ENCODE measurements at regions not wholly inside any gene's neighbourhood (a gene's known extent, or its start where the extent isn't known, plus 50 kb on each side); places are given as distances from the start of the nearest gene placed in this dataset.

- TF ChIP-seq CTCF (IDR thresholded peaks at IDR 0.05; ENCODE audit: insufficient read depth, low read depth, low read length) (no peak), EZH2 (IDR thresholded peaks at IDR 0.05; ENCODE audit: insufficient read depth, low read length) (no peak)
- DNase-seq (ENCODE audit: low read depth) (no peak), FAIRE-seq (no peak)
- H3K27ac Mint-ChIP-seq (ENCODE audit: unreplicated experiment) = no peak overlapping the region
- H3K4me1 ChIP-seq (ENCODE audit: insufficient read depth, low read length) = no peaks in the 10 kb centered on the region
- H3K9me3 ChIP-seq (ENCODE audit: insufficient read depth, low read depth, low read length) = no peaks in the 10 kb centered on the region
- H3K4me3 Mint-ChIP-seq (ENCODE audit: unreplicated experiment) = no peak overlapping the region
- H2AFZ ChIP-seq (ENCODE audit: low read depth, low read length) = no peak overlapping the region
- H3K79me2 ChIP-seq (ENCODE audit: insufficient read depth, low read length) = no peaks in the 10 kb centered on the region
- H4K20me1 ChIP-seq (ENCODE audit: insufficient read depth, low read length) = no peaks in the 10 kb centered on the region
- H3K9me3 Mint-ChIP-seq (ENCODE audit: unreplicated experiment) = no peaks in the 10 kb centered on the region
- H3K4me1 Mint-ChIP-seq (ENCODE audit: low read depth, unreplicated experiment) = no peaks in the 10 kb centered on the region
- no peak overlapping the region for H3K9ac ChIP-seq (ENCODE audit: low read length)
- no peak overlapping the region for H3K4me3 ChIP-seq (ENCODE audit: insufficient read depth, low read depth, low read length)
- H3K27ac ChIP-seq (ENCODE audit: low read depth, low read length) = no peak overlapping the region
- no peak overlapping the region for H3K4me2 ChIP-seq (ENCODE audit: low read length)
- no peaks in the 10 kb centered on the region for H3K36me3 Mint-ChIP-seq (ENCODE audit: low read depth, unreplicated experiment)
- no peaks in the 10 kb centered on the region for H3K27me3 Mint-ChIP-seq (ENCODE audit: low read depth, unreplicated experiment)
- no peaks in the 10 kb centered on the region for H3K36me3 ChIP-seq (ENCODE audit: insufficient read depth, low read length)
- H3K27me3 ChIP-seq (ENCODE audit: insufficient read depth, low read length) = no peaks in the 10 kb centered on the region
Measured at GRCh38 chr2:15869396-15869795, 71.0 kb upstream of the MYCN start.

DNA sequence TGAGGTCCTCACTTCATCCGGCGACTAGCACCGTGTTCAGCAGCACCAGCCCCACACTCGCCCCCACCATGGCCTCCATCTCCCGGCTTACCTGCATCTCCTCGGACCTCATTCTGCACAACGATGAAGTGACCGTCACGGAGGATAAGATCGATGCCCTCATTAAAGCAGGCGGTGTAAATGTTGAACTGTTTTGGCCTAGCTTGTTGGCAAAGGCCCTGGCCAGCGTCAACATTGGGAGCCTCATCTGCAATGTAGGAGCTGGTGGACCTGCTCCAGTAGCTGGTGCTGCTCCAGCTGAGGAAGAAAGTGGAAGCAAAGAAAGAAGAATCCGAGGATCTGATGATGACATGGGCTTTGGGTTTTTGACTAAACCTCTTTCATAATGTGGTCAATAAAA lies 70.5 kb upstream of the MYCN start:
- TF ChIP-seq EZH2 (IDR thresholded peaks at IDR 0.05; ENCODE audit: insufficient read depth, low read length) (no peak), CTCF (IDR thresholded peaks at IDR 0.05; ENCODE audit: insufficient read depth, low read depth, low read length) (no peak)
- H3K9me3 Mint-ChIP-seq (ENCODE audit: unreplicated experiment) = no peaks in the 10 kb centered on the region
- Histone ChIP-seq H4K20me1 (ENCODE audit: insufficient read depth, low read length) (no peaks in the 10 kb centered on the region), H3K79me2 (ENCODE audit: insufficient read depth, low read length) (no peaks in the 10 kb centered on the region), H3K36me3 (ENCODE audit: insufficient read depth, low read length) (no peaks in the 10 kb centered on the region), H3K27me3 (ENCODE audit: insufficient read depth, low read length) (no peaks in the 10 kb centered on the region), H3K9me3 (ENCODE audit: insufficient read depth, low read depth, low read length) (no peaks in the 10 kb centered on the region), H3K4me2 (ENCODE audit: low read length) (no peak overlapping the region), H3K27ac (ENCODE audit: low read depth, low read length) (no peak overlapping the region), H2AFZ (ENCODE audit: low read depth, low read length) (no peak overlapping the region), H3K4me3 (ENCODE audit: insufficient read depth, low read depth, low read length) (no peak overlapping the region), H3K4me1 (ENCODE audit: insufficient read depth, low read length) (no peaks in the 10 kb centered on the region), H3K9ac (ENCODE audit: low read length) (no peak overlapping the region)
- H3K4me1 Mint-ChIP-seq (ENCODE audit: low read depth, unreplicated experiment) = no peaks in the 10 kb centered on the region
- no peaks in the 10 kb centered on the region for H3K36me3 Mint-ChIP-seq (ENCODE audit: low read depth, unreplicated experiment)
- FAIRE-seq (no peak), DNase-seq (ENCODE audit: low read depth) (no peak)
- H3K4me3 Mint-ChIP-seq (ENCODE audit: unreplicated experiment) = no peak overlapping the region
- H3K27ac Mint-ChIP-seq (ENCODE audit: unreplicated experiment) = no peak overlapping the region
- no peaks in the 10 kb centered on the region for H3K27me3 Mint-ChIP-seq (ENCODE audit: low read depth, unreplicated experiment)

- no peak overlapping the region for H3K4me2 ChIP-seq (ENCODE audit: low read length)
- FAIRE-seq (no peak), DNase-seq (ENCODE audit: low read depth) (no peak)
- H3K9ac ChIP-seq (ENCODE audit: low read length) = no peak overlapping the region
- no peak for TF ChIP-seq EZH2 (IDR thresholded peaks at IDR 0.05; ENCODE audit: insufficient read depth, low read length)
- no peak for TF ChIP-seq CTCF (IDR thresholded peaks at IDR 0.05; ENCODE audit: insufficient read depth, low read depth, low read length)
- no peaks in the 10 kb centered on the region for H3K79me2 ChIP-seq (ENCODE audit: insufficient read depth, low read length)
- H3K9me3 ChIP-seq (ENCODE audit: insufficient read depth, low read depth, low read length) = no peaks in the 10 kb centered on the region
- H3K4me1 Mint-ChIP-seq (ENCODE audit: low read depth, unreplicated experiment) = no peaks in the 10 kb centered on the region
- no peaks in the 10 kb centered on the region for H3K4me1 ChIP-seq (ENCODE audit: insufficient read depth, low read length)
- H3K36me3 ChIP-seq (ENCODE audit: insufficient read depth, low read length) = no peaks in the 10 kb centered on the region
- H3K27me3 Mint-ChIP-seq (ENCODE audit: low read depth, unreplicated experiment) = no peaks in the 10 kb centered on the region
- no peaks in the 10 kb centered on the region for H3K36me3 Mint-ChIP-seq (ENCODE audit: low read depth, unreplicated experiment)
- no peak overlapping the region for H3K27ac Mint-ChIP-seq (ENCODE audit: unreplicated experiment)
- no peak overlapping the region for H3K27ac ChIP-seq (ENCODE audit: low read depth, low read length)
- H3K4me3 Mint-ChIP-seq (ENCODE audit: unreplicated experiment) = no peak overlapping the region
- H4K20me1 ChIP-seq (ENCODE audit: insufficient read depth, low read length) = no peaks in the 10 kb centered on the region
- no peaks in the 10 kb centered on the region for H3K27me3 ChIP-seq (ENCODE audit: insufficient read depth, low read length)
- peaks cover 2% of the 10 kb centered on the region for H3K9me3 Mint-ChIP-seq (ENCODE audit: unreplicated experiment)
- no peak overlapping the region for H2AFZ ChIP-seq (ENCODE audit: low read depth, low read length)
- no peak overlapping the region for H3K4me3 ChIP-seq (ENCODE audit: insufficient read depth, low read depth, low read length)
Measured at GRCh38 chr2:15870565-15870964, 69.8 kb upstream of the MYCN start.

Measured in astrocyte (in vitro differentiated cells and primary cell).